ENCODE measurements at regions not wholly inside any gene's neighbourhood (a gene's known extent, or its start where the extent isn't known, plus 50 kb on each side); places are given as distances from the start of the nearest gene placed in this dataset.

- no peak for TF ChIP-seq POLR2A (IDR thresholded peaks at IDR 0.05)
- TF ChIP-seq, protein P1, sequence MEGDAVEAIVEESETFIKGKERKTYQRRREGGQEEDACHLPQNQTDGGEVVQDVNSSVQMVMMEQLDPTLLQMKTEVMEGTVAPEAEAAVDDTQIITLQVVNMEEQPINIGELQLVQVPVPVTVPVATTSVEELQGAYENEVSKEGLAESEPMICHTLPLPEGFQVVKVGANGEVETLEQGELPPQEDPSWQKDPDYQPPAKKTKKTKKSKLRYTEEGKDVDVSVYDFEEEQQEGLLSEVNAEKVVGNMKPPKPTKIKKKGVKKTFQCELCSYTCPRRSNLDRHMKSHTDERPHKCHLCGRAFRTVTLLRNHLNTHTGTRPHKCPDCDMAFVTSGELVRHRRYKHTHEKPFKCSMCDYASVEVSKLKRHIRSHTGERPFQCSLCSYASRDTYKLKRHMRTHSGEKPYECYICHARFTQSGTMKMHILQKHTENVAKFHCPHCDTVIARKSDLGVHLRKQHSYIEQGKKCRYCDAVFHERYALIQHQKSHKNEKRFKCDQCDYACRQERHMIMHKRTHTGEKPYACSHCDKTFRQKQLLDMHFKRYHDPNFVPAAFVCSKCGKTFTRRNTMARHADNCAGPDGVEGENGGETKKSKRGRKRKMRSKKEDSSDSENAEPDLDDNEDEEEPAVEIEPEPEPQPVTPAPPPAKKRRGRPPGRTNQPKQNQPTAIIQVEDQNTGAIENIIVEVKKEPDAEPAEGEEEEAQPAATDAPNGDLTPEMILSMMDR (IDR thresholded peaks at IDR 0.05): no peak
Observed at GRCh38 chr11:98545544-98546175, 475.1 kb upstream of the CNTN5 start.
